Calu3 (cell line): ENCODE measurements at regions not wholly inside any gene's neighbourhood (a gene's known extent, or its start where the extent isn't known, plus 50 kb on each side); places are given as distances from the start of the nearest gene placed in this dataset.

Experiments used
- BruUV-seq: library from RNA; stranded (reverse); fragments of 400-500 nt; replicated peaks from 2 replicates; lab custom pipeline; 2021; lab: Mats Ljungman, UMichigan
- CTCF ChIA-PET: fragments of 300-600 bp; sonication (Branson Sonifier 250); formaldehyde crosslinking; loops from one replicate; lab custom pipeline; 2022; ENCODE audit warnings: antibody characterized with exemption; lab: Charles Lee
- DNase-seq: peaks from one replicate; pipeline ENCODE4 v3.0.0; 2022
- H3K27ac Mint-ChIP-seq: one replicate; pipeline ENCODE4 v1.8.0; 2022; ENCODE audit warnings: mixed read lengths; ENCODE audit not compliant: unreplicated experiment
- H3K27me3 Mint-ChIP-seq: one replicate; pipeline ENCODE4 v1.8.0; 2022; ENCODE audit warnings: mixed read lengths; ENCODE audit not compliant: unreplicated experiment
- H3K36me3 Mint-ChIP-seq: one replicate; pipeline ENCODE4 v1.8.0; 2022; ENCODE audit warnings: mild to moderate bottlenecking, moderate library complexity, mixed read lengths; ENCODE audit not compliant: insufficient read depth, unreplicated experiment
- H3K4me1 Mint-ChIP-seq: one replicate; pipeline ENCODE4 v1.8.0; 2022; ENCODE audit warnings: mild to moderate bottlenecking, low read depth, mixed read lengths; ENCODE audit not compliant: unreplicated experiment
- H3K4me3 Mint-ChIP-seq: one replicate; pipeline ENCODE4 v1.8.0; 2022; ENCODE audit warnings: mild to moderate bottlenecking, low read depth, moderate library complexity, mixed read lengths; ENCODE audit not compliant: unreplicated experiment
- H3K9me3 Mint-ChIP-seq: one replicate; pipeline ENCODE4 v1.8.0; 2022; ENCODE audit warnings: low read depth, mixed read lengths; ENCODE audit not compliant: unreplicated experiment
- CTCF ChIP-seq: fragments of 200-600 bp; IDR thresholded peaks from one replicate; pipeline ENCODE4 v1.8.0; 2022; ENCODE audit warnings: antibody characterized with exemption; ENCODE audit not compliant: unreplicated experiment
- intact Hi-C: fragments of 100-400 bp; cut with micrococcal nuclease; formaldehyde crosslinking; loops from one replicate; pipeline ENCODE4 v1.10.0; 2022; ENCODE audit not compliant: unreplicated experiment

GRCh38 chr1:99595441-99595840, 50.5 kb upstream of the PALMD start:
- peaks cover 25% of the 10 kb centered on the region for H3K4me1 Mint-ChIP-seq
- CTCF ChIA-PET: no interaction called here
- H3K27me3 Mint-ChIP-seq: no peaks in the 10 kb centered on the region
- H3K36me3 Mint-ChIP-seq: no peaks in the 10 kb centered on the region
- no peak overlapping the region for H3K4me3 Mint-ChIP-seq
- no TSS peak for BruUV-seq
- no peak overlapping the region for H3K27ac Mint-ChIP-seq
- no peak for DNase-seq
- intact Hi-C loops: no loop called here
- no peaks in the 10 kb centered on the region for H3K9me3 Mint-ChIP-seq
- no peak for TF ChIP-seq CTCF
